GM23338 (cell line): ENCODE measurements at regions not wholly inside any gene's neighbourhood (a gene's known extent, or its start where the extent isn't known, plus 50 kb on each side); places are given as distances from the start of the nearest gene placed in this dataset.
"Not testable (repeated sequence)": the region's sequence is repeated elsewhere in the genome, so short reads cannot be mapped to it uniquely, and the experiment has no call there.

Experiments used
- NANOG ChIP-seq: IDR thresholded peaks from 2 replicates; pipeline ENCODE4 v1.6.1; 2016; ENCODE audit warnings: antibody characterized with exemption, borderline replicate concordance
- TF ChIP-seq, protein P1 (sequence below): IDR thresholded peaks from 2 replicates; pipeline ENCODE4 v1.6.1; 2016; ENCODE audit warnings: antibody characterized with exemption
- TF ChIP-seq, protein P2 (sequence below), 2 experiments: fragments of 200-600 bp in 1 of 2; sonication (generic) in 1 of 2; conservative IDR thresholded peaks; 2 replicates each; pipeline versions ENCODE4 v1.5.1 to v1.6.1; 2016 to 2017; ENCODE audit warnings: antibody characterized with exemption in 2 of 2, low read depth in 2 of 2, mild to moderate bottlenecking in 2 of 2, moderate library complexity in 1 of 2

DNA sequence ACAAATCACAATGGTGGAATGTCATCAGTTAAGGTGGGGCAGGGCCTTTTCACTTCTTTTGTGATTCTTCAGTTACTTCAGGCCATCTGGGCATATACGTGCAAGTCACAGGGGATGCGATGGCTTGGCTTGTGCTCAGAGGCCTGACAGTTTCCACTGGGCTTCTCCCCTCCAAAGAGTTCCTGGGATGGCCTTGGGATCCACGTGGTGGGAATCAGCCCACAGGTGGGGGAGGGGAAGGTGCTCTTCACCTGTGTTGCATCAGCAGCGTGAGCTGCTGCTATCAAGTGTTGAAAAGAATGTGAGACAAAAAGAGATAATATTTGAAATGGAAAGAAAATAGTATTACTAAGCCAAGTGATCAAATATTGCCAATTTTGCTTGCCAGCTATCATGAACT is 116.2 kb upstream of the F3 start:
- TF ChIP-seq, protein P1, sequence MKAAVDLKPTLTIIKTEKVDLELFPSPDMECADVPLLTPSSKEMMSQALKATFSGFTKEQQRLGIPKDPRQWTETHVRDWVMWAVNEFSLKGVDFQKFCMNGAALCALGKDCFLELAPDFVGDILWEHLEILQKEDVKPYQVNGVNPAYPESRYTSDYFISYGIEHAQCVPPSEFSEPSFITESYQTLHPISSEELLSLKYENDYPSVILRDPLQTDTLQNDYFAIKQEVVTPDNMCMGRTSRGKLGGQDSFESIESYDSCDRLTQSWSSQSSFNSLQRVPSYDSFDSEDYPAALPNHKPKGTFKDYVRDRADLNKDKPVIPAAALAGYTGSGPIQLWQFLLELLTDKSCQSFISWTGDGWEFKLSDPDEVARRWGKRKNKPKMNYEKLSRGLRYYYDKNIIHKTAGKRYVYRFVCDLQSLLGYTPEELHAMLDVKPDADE: not testable (repeated sequence)
- not testable (repeated sequence) for TF ChIP-seq NANOG
- TF ChIP-seq, protein P2, sequence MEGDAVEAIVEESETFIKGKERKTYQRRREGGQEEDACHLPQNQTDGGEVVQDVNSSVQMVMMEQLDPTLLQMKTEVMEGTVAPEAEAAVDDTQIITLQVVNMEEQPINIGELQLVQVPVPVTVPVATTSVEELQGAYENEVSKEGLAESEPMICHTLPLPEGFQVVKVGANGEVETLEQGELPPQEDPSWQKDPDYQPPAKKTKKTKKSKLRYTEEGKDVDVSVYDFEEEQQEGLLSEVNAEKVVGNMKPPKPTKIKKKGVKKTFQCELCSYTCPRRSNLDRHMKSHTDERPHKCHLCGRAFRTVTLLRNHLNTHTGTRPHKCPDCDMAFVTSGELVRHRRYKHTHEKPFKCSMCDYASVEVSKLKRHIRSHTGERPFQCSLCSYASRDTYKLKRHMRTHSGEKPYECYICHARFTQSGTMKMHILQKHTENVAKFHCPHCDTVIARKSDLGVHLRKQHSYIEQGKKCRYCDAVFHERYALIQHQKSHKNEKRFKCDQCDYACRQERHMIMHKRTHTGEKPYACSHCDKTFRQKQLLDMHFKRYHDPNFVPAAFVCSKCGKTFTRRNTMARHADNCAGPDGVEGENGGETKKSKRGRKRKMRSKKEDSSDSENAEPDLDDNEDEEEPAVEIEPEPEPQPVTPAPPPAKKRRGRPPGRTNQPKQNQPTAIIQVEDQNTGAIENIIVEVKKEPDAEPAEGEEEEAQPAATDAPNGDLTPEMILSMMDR (conservative IDR thresholded peaks at IDR 0.05; ENCODE audit: low read depth in 2 of 2): not testable (repeated sequence)
